Heart right ventricle (tissue), 16 donors: ENCODE measurements at regions not wholly inside any gene's neighbourhood (a gene's known extent, or its start where the extent isn't known, plus 50 kb on each side); places are given as distances from the start of the nearest gene placed in this dataset.

Experiments used
- ATAC-seq, 8 donors: fragments of 200-7000 bp; cut with Tn5 transposase; one replicate each; pipeline ENCODE4 v1.9.1; 2020; ENCODE audit warnings: mild to moderate bottlenecking in 8 of 8, moderate library complexity in 8 of 8, moderate number of reproducible peaks in 1 of 8
- DNase-seq, 2 donors: peaks; one replicate each; pipeline ENCODE4 v3.0.0-alpha.2; 2020
- H3K27ac ChIP-seq, 10 donors: fragments of 200-600 bp; sonication (generic) in 2 of 10; one replicate each; pipeline versions ENCODE4 v1.5.0 to v1.8.0; 2020 to 2022; ENCODE audit warnings: mild to moderate bottlenecking in 3 of 10
- H3K27me3 ChIP-seq, 7 donors: fragments of 200-600 bp; one replicate each; pipeline ENCODE4 v1.8.0; 2021 to 2022; ENCODE audit warnings: mild to moderate bottlenecking in 2 of 7
- H3K36me3 ChIP-seq, 9 donors: fragments of 200-600 bp; sonication (generic) in 1 of 9; one replicate each; pipeline versions ENCODE4 v1.5.0 to v1.8.0; 2020 to 2022; ENCODE audit warnings: mild to moderate bottlenecking in 2 of 9
- H3K4me1 ChIP-seq, 9 donors: fragments of 200-600 bp; sonication (generic) in 1 of 9; one replicate each; pipeline versions ENCODE4 v1.5.0 to v1.8.0; 2020 to 2022; ENCODE audit warnings: mild to moderate bottlenecking in 4 of 9
- H3K4me3 ChIP-seq, 10 donors: fragments of 200-600 bp; sonication (generic) in 2 of 10; one replicate each; pipeline versions ENCODE4 v1.5.0 to v1.8.0; 2020 to 2022; ENCODE audit warnings: mild to moderate bottlenecking in 7 of 10, moderate library complexity in 2 of 10
- H3K9me3 ChIP-seq, 11 donors: fragments of 200-600 bp in 10 of 11; sonication (generic) in 2 of 11; one replicate each; pipeline versions ENCODE4 v1.5.0 to v1.8.0; 2013 to 2022; ENCODE audit warnings: mild to moderate bottlenecking in 2 of 11, control low read depth in 1 of 11, moderate library complexity in 1 of 11
- CTCF ChIP-seq, 9 donors: fragments of 200-600 bp; sonication (generic) in 2 of 9; IDR thresholded peaks; one replicate each; pipeline versions ENCODE4 v1.5.0 to v1.8.0; 2021 to 2022; ENCODE audit warnings: antibody characterized with exemption in 9 of 9, mild to moderate bottlenecking in 5 of 9, moderate library complexity in 1 of 9
- WGBS, 2 donors: extraction: QIAGEN DNeasy Blood & Tissue Kit; methylation state at CpG; one replicate each; pipeline ENCODE4 v1.1.7; 2013; ENCODE audit warnings: inconsistent platforms in 1 of 2; 5-methylcytosine and 5-hydroxymethylcytosine counted together
- intact Hi-C, 10 donors: fragments of 100-400 bp; cut with DNase I; formaldehyde crosslinking; loops; one replicate each; pipeline versions ENCODE4 v1.11.1 to v1.14.2; 2022
- donor health status: Arrhythmogenic right ventricular cardiomyopathy.
- donor health status: ischemic (EF 13 %, LVEDD 7.1; RV severe dilation, severe dysfunction).
- donor health status: healthy with polysubstance abuse.
- donor health status: DM: no; HTN: yes; CAD: no.
- donor health status: DM: no; HTN: no; CAD: no.
- donor health status: ischemic (EF 25% LVEDD 6.9; RV normal size, moderate dysfunction).
- donor health status: ischemic (EF 25% LVEDD 5.7; RV mildly dilated, moderate dysfunction).
- donor health status: healthy.
- donor health status: DM: yes; HTN: yes; CAD: no.
- donor health status: Ischemic cardiomyopathy.
- donor health status: ischemic (EF 35%, LVEDD 5.7; RV mildly dilated, moderate dysfunction).
- donor health status: nonischemic (EF 11% LVEDD 7.7; RV severe dilation, severe dysfunction).
- donor health status: DM: yes; HTN: yes; CAD: no.
- donor health status: PGD.
- donor health status: ischemic (EF 29% LVEDD 5.4; RV normal size, mild dysfunction).
- donor health status: nonischemic (EF 23%, LVEDD 6.1; RV moderate dilation, normal function).

- H3K27me3 ChIP-seq: peaks cover 0 to 13% (median 0%) of the 10 kb centered on the region in 7 donors
- no peaks in the 10 kb centered on the region for H3K36me3 ChIP-seq
- no peak overlapping the region for H3K27ac ChIP-seq
- intact Hi-C loops: loop anchor here in 5 of 10 donors (10.0 kb wide), 2 partner anchors 74 to 254 kb away; no protein-coding TSS in a partner anchor
- peaks cover 0 to 13% (median 7%) of the 10 kb centered on the region in 9 donors for H3K4me1 ChIP-seq
- ATAC-seq (no peak), DNase-seq (no peak)
- no peak overlapping the region for H3K4me3 ChIP-seq
- 87 to 88% methylated on average over 4 of the region's 4 CpGs for WGBS, 2 donors
- no peaks in the 10 kb centered on the region for H3K9me3 ChIP-seq
- TF ChIP-seq CTCF (IDR thresholded peaks at IDR 0.05): no peak
These were observed 202.6 kb downstream of the UACA start for GRCh38 chr15:70560617-70561328.

- ATAC-seq (peak in 7 of 8 donors; percentile 58 to 86 (median 74)), DNase-seq (peak; percentile 31 to 36)
- intact Hi-C loops: loop anchor here in 5 of 10 donors (10.0 kb wide), 2 partner anchors 75 to 255 kb away; no protein-coding TSS in a partner anchor
- Histone ChIP-seq H3K9me3 (no peaks in the 10 kb centered on the region), H3K36me3 (no peaks in the 10 kb centered on the region), H3K4me1 (peaks cover 0 to 13% (median 7%) of the 10 kb centered on the region in 9 donors), H3K27me3 (peaks cover 0 to 13% (median 0%) of the 10 kb centered on the region in 7 donors), H3K27ac (no peak overlapping the region), H3K4me3 (peak overlapping the region in 1 of 10 donors; percentile 13)
- no peak for TF ChIP-seq CTCF (IDR thresholded peaks at IDR 0.05)
- 59 to 67% methylated on average over 20 of the region's 20 CpGs for WGBS, 2 donors
These were observed 203.8 kb downstream of the UACA start for GRCh38 chr15:70559265-70560239.

- 89 to 91% methylated on average over 10 of the region's 10 CpGs for WGBS, 2 donors
- no peaks in the 10 kb centered on the region for H3K9me3 ChIP-seq
- peaks cover 0 to 13% (median 7%) of the 10 kb centered on the region in 9 donors for H3K4me1 ChIP-seq
- peaks cover 0 to 13% (median 0%) of the 10 kb centered on the region in 7 donors for H3K27me3 ChIP-seq
- peak overlapping the region in 1 of 10 donors; percentile 13 for H3K4me3 ChIP-seq
- H3K27ac ChIP-seq: no peak overlapping the region
- intact Hi-C loops: no loop called here
- H3K36me3 ChIP-seq: no peaks in the 10 kb centered on the region
- no peak for DNase-seq
- TF ChIP-seq CTCF (IDR thresholded peaks at IDR 0.05): no peak
- peak in 3 of 8 donors; percentile 6 to 40 (median 12) for ATAC-seq
These were observed 204.7 kb downstream of the UACA start for GRCh38 chr15:70558406-70559264.
